A172 (cell line): ENCODE measurements at regions not wholly inside any gene's neighbourhood (a gene's known extent, or its start where the extent isn't known, plus 50 kb on each side); places are given as distances from the start of the nearest gene placed in this dataset.

Experiments used
- DNase-seq: peaks from one replicate; pipeline ENCODE4 v3.0.0-alpha.2; 2015; ENCODE audit warnings: low spot score

DNA sequence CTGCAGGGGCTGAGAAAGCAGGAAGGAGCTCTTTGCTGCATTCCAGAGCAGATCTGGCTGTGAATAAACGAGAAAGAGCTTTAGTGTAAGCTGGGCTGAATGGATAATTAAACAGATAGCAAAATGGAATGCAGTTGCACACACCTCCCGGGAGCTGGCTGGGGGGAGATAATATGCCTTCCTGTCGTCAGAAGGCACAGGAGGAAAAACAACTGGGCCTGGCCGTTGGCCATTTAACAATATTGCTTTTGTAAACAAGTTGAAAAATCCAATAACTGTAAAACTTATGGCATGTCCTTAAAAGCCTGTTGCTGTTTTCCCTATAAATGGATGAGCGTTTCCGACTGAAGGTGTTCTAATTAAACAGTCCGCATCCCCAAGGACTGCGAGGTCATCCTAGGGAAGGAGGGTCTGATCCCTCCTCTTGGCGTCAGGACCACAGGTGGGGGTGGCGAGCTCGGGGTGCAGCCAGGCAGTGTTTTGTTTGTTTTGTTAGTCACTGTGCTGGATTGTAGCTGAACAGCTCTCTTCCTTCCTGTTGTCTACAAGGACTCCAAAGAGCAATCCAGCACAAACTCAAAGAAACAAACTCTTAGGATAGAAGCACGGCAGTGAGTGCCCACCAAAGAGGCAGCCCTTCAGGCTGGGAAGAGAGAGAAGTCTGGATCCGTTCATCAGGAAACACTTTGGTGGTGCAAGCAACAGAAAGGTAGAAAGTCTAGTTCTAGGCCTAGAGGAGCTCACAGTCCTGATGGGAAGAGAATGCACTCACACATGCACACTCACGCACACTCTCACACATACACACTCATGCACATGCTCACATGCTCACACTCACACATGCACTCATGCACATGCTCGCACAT, 133.4 kb upstream of the SMAD3 start:
- peak; percentile 73 for DNase-seq

DNA sequence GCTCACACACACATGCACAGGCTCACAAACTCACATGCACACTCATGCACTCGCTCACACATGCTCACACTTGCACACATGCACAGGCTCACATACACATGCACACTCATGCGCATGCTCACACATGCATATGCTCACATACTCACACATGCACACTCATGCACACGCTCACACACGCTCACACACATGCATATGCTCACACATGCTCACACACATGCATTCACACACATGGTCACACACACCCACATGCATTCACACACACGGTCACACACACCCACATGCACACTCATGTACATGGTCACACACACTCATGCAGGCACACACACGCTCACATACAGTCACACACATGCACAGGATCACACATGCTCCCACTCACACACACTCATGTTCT, 132.8 kb upstream of the SMAD3 start:
- no peak for DNase-seq

DNA sequence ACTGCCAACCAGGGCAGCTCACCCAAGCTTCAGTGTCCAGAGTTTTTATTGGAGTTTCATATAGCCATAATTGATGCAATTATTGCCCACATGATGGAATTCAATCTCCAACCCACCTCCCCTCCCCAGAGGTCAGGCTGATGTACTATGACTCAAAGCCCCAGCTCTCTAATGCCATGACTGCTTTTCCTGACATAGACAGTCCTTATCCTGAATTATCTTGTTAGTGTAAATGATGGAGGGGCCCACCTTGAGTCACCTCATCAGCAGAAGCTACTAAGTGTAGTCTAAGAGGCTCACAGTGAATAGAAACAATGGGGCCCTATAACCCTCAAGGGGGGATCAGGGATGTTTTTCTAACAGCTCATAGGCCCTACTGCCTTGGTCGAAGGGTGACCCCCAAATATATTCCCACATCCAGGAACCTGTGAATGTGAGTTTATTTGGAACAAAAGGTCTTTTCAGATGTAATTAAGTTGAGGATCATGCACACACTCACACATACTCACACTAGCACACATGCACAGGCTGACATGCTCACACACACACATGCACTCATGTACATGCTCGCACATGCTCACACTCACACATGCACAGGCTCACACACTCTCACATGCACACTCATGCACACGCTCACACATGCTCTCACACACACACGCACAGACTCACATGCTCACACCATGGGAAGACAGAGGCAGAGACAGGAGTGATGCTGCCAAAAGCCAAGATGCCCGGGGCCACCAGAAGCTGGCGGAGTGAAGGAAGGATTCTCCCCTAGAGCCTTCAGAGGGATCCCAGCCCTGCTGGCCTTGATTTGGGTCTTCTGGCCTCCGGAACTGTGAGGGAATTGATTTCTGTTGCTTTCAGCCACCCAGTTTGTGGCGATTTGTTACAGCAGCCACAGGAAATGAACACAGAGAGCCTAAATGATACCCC, 131.2 kb upstream of the SMAD3 start:
- no peak for DNase-seq

DNA sequence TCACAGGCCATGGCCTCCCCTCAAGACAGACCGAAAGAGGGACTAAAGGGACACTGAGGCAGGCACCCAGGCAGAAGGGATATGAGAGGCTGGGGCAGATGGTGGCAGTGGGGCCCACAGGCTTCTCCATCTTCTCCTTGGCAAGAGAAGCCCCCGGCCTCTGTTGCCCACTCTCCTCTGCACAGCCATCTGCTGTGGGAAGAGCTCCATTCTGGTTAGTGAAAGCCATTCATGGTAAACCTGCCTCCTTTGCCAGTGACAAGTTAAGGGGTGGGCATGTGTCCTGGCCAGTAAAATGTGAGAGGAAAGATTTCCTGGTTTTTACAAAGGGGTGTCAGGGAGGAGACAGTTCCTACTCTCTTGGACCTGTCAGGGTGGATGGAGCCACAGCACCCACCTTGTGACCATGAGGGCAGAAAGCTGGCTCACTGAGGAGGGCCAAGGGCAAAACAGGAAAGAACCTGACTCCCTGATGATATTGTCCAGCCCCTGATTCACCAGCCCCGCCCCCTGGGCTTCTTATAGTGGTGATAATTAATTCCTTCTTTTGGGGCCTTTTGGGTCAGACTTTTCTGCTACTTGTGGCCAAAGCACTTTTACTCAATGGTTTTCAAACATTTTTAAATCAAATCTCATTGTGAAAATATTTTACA, 130.4 kb upstream of the SMAD3 start:
- no peak for DNase-seq

DNA sequence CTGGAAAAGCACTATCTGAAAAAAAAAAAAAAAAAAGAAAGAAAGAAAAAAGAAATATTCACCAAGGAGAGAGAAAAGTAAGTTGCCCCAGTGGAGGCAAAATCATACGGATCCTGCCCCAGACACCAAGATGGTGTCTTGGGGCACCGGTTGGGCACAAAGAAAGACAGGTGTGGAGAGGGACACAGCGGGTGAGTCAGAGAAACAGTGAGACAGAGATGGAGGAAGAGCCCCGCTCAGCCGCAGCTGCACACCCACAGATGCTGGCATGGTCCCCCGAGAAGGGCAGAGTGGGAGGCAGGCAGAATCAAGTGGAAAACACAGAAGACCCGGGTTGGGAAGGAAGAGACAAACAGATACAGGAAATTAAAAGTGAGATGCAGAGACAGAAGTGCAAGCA, 129.7 kb upstream of the SMAD3 start:
- no peak for DNase-seq

DNA sequence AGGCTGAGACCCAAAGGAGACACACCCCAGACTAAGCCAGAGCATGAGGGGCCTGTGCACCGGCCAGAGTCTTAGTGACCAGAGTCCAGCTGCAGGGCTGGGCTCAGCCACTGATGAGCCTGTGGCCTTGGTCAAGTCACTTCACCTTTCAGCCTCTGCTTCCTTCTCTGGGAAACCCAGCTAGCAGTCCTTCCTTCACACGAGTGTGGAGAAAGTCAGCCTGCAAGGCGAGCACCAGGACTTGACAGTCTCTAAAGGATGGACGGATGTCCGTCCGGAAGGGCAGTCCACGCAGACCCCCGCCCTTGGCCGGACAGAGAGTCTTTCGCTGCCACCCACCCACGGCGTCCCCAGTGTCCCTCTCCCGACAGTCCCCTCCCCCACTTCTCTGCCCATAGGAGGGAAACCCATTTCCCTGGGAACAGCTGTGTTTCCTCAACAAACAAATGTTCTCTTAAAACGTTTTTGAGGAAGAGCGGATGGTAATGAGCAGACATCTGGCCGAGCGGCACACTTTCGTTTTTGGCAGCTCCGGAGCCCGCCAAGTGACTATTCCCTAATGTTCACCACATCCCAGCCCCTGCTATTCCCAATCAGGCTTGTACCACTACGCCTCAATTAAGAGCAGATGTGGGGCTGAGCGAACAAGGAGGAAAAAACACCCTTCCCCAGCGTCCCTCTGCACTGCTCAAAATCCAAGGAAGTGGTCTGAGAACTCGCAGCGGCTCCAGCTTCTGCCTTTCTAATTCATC, 129.1 kb upstream of the SMAD3 start:
- DNase-seq: no peak

DNA sequence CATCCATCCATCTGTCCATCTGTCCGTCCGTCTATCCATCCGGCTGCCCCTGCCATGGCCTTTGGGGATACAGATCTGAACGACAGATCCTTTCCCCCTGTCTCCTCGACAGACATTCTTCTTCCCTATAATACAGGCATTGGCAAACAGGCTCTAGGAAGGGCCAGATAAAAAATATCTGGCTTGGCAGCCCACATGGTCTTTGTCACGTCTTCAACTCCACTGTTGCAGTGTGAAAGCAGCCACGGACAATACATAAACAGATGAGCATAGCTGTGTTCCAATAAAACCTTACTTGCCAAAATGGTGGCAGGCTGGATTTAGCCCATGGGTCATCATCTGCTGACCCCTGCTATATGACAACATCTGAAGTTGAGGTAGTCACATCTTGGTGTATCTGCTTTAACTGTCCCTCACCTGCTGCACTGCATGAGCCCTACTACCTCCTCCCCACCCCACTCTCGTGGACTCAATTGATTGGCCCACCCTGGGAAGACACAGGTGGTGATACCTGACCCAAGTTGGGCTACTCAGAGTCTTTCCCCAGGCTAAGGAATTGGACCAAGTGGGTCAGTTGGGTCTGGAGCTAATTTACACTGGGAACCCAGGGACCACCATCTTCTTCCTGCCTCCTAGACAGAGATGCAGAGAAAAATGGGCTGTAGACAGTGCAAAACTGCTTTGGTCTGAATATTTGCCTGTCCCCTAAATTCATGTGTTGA, 128.4 kb upstream of the SMAD3 start:
- DNase-seq: no peak

DNA sequence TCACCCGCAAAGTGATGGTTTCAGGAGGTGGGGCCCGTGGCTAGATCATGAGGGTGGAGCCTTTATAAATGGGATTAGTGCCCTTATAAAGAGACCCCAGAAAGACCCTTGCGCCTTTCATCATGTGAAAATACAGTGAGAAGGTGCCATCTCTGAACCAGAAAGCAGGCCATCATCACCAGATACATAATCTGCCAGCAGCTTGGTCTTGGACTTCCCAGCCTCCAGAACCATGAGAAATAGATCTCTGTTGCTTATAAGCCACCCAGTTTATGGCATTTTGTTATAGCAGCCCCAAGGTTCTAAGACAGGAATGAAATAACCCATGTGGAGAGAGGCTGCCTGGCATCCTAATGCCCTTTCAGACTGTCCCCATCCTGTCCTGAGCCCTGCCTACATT, 127.8 kb upstream of the SMAD3 start:
- no peak for DNase-seq

DNA sequence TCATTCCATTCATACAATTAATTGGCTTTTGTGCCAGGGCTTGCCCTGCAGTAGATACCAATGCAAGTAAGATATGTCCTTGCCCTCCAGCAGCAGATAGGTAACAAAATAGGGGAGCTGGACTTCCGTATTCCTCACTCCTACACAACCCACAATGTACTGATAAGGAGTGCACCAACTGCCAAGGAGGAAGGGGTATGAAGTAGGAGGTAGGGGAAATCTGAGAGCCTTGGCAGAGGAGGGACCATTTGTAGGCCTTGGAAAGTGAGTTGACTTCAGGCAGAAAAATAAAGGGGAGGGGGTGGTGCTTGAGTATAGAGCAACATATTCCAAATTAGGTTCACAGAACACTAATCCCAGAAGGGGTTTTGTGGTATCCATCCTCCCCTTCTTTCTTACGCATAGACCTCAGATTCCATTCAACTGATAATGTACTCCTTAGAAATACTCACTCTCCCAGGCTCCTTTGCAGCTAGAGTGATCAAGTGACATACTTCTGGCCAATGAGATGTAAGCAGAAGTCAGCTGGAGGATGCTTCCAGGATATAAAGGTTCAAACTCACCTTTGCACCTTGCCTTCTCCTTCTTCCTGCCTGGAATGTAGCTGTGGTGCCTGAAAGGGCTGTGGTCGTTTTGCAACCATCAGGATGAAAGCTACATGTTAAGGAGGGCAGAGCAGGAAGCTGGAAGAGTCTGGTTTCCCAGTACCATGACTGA, 127.1 kb upstream of the SMAD3 start:
- DNase-seq: no peak

DNA sequence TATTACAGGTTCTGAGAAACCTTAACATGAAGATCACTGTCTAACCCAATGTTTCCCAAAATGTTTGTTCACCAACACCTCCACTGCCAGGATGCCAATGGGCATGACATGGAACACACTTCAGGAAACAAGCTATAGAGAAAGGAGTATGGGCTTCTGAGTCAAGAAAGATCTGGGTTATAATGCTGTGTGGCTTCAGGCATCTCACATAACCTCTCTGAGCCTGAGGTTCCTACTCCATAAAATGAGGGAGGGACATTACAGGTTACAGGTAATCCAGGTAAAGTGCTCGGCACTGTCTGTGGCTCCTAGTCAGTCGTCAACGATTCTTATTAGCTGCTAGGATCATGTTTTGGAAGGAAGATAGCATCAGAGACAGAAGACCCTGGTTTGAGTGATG, 126.4 kb upstream of the SMAD3 start:
- DNase-seq: no peak

DNA sequence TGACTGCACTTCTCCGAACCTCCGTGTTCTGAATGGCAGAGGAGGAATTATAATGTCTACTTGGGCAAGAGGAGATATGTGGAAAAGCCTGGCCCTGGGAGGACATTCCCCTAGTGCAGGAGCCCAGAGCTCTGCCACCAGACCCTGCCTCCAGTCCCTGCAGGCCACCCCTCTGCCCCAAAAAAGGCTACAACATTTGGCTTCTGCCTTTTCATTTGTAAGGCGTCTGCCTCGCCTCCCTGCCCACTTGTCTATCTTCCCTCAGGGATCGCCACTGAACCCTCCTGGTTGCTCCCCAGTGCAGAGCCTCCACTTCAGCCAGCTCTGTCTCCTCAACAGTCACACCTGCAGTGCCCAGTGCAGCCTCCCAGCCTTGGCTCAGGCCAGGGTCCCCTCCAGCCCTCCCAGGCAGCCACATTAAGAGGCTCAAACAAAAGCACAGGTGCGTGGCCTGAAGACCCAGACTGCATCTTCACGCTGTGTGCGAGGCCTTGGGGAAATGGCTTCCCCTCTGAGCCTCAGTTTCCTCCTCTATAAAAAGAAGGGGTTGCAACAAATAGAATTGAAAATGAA, 125.9 kb upstream of the SMAD3 start:
- no peak for DNase-seq

DNA sequence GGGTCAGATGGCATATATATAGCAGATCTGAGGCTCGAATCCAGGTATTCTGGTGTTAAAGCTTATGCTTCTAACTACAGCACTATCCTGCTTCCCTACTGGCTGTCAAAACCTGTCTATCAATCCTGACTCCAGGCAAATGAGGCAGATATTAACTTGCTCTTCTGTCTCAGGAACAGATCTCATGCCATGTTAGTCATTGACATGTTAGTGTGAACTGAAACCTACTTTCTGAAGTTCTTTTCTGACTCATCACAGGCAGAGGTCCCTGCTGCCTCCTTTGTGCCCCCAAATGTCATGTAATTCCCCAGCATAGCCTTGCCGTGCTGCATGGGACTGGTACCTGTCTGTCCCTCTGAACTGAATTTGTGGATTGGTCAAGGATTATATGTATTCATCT, 125.0 kb upstream of the SMAD3 start:
- no peak for DNase-seq

DNA sequence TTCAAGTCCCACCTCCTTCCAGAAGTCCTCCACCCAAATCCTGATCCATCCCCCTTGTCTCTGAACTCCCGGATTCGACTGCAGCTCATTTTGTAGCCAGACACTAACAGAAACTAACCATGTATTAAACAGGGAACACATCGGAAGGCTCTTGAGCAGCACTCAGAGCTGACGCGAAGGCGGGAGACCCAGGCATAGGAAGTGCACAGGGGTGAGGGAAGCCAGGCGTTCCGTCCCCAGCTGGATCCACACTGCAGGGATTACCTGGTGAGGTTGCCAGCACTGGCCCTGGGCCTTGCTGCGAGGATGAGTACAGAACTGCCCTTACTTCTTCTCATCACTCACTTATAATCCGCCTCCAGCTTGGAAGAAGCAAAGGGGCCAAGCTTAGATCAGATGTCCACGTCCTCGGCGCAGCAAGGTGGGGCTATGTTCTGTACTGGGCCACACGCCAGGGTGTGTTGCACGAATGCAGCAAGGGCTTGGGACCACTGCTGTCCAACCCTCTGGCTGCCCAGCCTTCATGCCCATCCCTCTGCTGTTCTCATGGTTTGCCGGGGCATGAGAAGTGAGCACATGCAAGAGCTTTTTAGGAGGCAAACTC, 124.2 kb upstream of the SMAD3 start:
- no peak for DNase-seq

DNA sequence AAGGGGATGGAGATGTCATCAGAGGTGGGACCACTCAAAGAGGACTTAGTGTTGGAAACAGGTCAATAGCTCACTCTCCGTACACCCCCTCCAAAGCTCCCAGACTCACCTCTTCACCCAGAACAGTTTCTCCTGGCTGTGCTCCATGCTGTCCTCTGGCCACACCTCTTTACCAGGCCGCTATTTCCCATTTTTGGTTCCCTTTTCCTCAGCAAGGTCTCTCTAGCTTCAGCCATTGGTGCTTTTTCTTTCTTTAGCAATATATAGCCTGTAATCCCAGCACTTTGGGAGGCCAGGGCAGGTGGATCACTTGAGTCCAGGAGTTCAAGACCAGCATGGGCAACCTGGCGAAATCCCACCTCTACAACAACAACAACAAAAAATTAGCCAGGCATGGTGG, 123.6 kb upstream of the SMAD3 start:
- DNase-seq: no peak

DNA sequence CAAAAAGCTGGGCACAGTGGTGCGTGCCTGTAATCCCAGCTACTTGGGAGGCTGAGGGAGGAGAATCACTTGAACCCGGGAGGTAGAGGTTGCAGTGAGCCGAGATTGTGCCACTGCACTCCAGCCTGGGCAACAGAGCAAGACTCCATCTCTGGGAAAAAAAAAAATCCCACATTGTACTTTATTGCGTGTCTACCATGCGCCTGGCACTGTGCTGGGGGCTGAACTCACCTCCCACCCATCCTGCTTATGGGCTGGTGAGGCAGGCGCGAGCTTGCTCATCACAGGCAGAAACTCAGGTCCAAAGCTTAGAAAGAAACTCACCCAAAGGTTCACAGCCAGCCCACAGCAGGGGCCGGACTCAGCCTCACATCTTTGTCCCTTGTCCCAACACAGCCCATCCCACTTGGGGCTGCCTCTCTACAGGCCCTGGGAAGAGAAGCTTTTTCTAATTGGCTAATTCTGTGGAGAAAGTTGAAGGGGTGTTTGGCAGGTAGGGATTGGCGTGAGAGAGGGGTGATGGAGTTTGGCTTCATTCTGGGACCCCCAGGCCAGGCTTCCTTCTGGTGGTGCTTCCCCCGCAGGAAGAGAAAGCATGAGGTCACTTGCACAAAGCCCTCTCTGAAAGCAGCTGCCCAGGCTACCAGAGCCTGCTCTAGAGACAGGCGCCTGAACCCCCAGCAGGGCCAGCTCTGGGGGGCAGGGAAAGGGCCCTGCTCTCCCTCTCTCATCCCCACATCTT, 122.6 kb upstream of the SMAD3 start:
- no peak for DNase-seq

DNA sequence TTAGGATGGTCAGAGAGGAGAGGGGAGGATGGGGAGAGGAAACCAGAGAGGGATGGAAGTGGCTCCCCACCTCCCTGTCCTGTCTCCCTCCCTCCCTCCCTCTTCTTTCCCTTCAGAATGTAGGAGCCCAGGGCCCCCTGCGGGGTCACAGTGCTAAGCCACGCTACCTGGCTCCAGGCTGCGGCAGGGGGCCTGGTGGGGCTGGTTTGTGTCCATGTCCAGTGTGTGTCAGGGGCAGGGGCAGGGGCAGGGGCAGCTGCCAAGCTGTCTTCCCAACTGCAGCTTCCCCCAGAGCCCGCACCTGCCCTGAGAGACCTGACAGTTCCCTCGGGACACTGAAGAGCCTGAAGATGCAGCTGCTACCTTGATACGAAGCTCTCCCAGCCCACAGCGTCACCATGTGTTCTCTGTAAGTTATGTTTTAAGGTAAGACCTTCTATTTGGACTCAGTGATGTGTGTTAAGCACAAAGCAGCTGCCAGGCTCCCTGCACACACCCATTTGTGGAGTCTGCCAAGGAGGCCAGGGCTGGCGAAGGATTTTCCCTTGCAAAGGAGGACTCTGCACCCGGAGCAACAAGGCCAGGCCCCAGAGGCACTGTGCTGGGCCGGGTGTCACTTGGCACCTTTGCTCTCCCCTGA, 121.8 kb upstream of the SMAD3 start:
- no peak for DNase-seq

DNA sequence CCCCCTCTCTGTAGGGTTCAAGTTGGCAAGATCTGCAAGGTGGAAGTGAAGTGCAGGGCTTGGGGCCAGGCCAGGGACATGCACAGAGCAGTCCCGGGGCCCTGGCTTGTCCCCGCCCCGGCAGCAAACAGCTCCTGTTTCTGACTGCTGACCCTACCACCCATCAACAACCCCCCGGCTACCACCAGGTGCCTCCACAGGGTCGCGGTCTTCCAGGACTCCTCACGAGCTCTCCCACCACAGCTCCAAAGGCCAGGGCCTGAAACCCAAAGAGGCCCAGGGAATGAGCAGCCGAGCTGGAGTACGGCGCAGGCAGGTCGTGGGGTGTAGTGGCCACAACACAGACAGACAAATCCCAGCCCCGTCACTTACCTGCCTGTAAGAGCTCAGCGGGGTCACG, 121.3 kb upstream of the SMAD3 start:
- DNase-seq: no peak

DNA sequence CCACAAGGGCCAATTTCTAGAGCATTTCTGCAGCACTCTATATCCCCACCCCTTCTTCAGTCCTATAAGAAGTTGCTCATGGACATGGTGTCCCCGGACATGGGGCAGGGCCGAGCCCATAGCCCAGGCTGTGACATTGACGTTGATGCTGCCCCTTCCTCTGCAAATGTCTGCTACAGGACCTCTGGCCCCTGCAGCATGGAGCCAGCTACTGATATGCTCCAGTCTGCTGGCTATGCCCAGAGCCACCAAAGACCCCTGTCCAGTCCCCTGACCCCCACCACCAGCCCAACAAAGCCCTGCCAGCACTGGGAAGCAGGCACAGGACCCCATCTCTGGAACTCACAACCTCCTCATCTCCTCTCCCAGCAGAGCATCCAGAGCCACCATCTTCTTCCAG, 120.1 kb upstream of the SMAD3 start:
- no peak for DNase-seq
